ENCODE measurements at regions not wholly inside any gene's neighbourhood (a gene's known extent, or its start where the extent isn't known, plus 50 kb on each side); places are given as distances from the start of the nearest gene placed in this dataset.
"Not testable (repeated sequence)": the region's sequence is repeated elsewhere in the genome, so short reads cannot be mapped to it uniquely, and the experiment has no call there.

GRCh38 chr18:1047406-1047805 lies 142.7 kb downstream of the ADCYAP1 start:
- DNase-seq: no peak

- DNase-seq: no peak
Measured at GRCh38 chr18:1048032-1048431, 143.4 kb downstream of the ADCYAP1 start.

DNA sequence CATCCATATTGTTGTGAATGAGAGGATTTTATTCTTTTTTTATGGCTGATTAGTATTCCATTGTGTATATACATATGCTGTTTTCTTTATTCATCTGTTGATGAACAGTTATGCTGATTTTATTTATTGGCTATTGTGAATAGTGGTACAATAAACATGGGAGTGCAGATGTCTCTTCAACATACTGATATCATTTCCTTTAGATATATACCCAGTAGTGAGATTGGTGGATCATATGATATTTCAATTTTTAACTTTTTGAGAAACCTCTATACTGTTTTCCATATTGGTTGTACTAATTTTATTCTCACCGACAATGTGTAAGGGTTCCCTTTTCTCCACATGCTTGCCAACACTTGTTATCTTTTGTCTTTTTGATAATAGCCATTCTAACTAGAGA lies 144.5 kb downstream of the ADCYAP1 start:
- DNase-seq: no peak

DNA sequence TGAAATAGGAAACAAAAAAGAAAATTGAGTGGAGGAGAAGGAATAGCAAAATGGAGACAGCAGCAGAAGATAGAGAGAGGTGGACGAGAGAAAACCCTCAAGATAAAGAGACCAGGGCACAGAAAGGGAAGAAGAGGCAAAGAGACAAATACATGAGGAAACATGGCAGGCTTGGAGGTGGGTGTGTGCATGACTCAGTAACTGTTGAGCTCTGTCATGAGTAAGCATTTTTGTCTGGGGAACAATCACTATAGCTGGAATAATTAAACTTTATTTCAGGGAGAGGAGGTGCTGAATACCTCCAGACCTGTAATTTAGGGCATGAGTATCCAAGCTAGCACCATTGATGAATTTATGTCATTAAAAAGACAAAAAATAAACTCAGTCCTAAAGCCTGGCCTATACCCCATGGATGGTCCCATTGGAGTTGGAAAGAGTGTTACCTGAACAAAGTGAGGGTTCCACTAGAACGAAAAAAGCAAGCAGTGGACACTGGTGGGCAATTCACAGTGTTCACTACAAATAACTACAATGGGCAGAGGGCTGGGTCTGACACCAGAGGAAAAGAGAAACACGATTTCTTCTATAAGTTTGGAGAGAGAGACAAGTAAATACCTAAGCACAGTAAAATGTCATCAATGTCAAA lies 145.5 kb downstream of the ADCYAP1 start:
- DNase-seq: no peak

- no peak for DNase-seq
Measured at GRCh38 chr18:1052301-1052700, 147.6 kb downstream of the ADCYAP1 start.

GRCh38 chr18:1053331-1054315 lies 149.0 kb downstream of the ADCYAP1 start:
- DNase-seq: no peak

GRCh38 chr18:1056404-1056803 lies 151.7 kb downstream of the ADCYAP1 start:
- DNase-seq: no peak

- DNase-seq: no peak
Measured at GRCh38 chr18:1057367-1057766, 152.7 kb downstream of the ADCYAP1 start.

DNA sequence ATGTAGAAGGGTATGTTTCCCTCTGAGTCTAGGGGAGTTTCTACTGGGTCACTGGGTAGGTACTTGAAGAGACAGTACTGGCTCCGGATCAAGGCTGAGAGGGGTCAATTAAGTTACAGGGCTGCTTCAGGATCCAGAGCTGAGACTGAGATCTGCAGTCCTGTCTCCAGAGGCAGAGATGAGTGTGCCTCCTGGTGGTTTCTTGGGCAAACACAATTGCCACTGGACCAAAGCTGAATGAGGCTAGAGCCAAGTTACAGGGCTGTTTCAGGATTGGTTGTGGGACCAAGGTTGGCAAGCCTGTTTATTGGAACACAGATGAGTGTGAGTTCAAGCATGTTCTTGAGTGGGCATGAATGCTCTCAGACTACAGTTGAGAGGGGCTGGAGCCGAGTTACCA lies 157.9 kb downstream of the ADCYAP1 start:
- DNase-seq: no peak

- no peak for DNase-seq
Measured at GRCh38 chr18:1075322-1075721, 170.7 kb downstream of the ADCYAP1 start.

DNA sequence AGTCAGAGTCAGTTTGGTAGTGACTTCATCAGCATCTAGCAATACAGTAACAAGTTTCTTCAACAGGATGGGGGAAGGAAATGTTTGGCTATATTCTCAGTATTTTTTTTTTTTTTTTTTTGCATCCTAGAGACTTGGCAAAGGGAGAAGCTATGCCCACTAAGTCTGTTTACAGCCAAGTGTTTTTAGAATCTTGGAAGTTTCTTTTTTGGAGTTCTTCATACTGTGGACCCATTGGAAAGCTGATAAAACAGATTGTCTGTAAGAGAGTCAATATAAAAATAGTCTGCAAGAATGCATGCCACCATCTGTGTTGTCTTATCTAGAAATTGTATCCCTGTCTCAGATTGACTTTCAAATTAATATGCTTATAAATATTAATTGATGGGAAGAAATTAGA lies 171.2 kb downstream of the ADCYAP1 start:
- DNase-seq: no peak

DNA sequence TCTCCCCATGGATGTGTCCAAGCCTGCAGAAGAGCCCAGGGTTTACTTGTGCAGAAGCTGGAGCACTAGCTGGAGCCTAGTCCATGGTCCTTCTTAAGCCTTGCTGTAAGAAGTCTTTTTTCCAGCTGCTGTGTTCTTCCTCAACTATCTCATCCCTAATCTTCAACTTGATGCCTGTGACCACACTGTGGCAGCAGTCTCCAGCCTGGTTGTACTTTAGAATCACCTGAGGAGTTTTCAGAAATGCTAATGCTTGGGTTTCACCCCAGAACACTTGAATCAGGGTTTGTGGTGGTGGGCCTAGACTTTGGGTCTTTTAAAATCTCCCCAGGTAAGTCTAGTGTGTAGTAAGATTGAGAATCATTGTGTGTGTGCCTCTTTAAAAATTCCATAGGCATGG lies 173.6 kb downstream of the ADCYAP1 start:
- no peak for DNase-seq

GRCh38 chr18:1083675-1084074 lies 179.0 kb downstream of the ADCYAP1 start:
- DNase-seq: not testable (repeated sequence)

DNA sequence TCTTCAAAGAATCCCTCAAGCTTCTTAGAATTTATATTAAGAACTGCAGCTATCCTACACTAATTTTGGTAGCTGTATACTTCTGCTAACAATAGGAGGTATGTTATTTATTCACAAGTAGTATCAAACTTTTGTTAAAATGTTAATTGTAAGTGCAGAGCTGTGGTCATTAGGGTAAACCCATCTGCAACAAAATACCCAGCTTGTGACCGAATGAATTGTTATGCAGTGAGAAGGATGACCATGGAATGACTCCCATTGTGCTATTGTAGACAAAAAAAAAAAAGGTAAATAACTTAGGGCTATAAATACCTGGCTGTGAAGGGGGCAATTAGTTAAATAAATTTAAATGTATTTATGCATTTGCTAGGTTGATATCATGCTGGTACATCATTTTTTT lies 186.1 kb downstream of the ADCYAP1 start:
- DNase-seq: no peak

DNA sequence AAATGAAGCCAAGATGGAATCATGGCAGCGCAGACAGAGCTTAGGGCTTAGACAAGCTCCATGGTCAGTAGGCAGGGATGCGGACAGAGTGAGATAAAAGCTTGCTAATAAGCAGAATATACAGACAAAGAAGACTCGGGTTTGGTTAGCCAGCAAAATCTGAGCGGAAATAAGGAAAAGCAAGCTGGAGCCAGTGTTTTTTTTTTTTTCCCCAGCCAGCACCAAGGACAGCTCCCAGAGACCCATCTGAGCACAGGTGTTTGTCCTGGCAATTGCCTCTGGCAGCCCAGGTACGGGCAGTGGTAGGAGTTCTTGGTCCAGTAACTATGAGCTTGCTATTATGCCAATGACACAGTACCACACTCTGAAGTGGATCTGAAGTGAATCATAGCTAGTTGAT lies 187.6 kb downstream of the ADCYAP1 start:
- no peak for DNase-seq

DNA sequence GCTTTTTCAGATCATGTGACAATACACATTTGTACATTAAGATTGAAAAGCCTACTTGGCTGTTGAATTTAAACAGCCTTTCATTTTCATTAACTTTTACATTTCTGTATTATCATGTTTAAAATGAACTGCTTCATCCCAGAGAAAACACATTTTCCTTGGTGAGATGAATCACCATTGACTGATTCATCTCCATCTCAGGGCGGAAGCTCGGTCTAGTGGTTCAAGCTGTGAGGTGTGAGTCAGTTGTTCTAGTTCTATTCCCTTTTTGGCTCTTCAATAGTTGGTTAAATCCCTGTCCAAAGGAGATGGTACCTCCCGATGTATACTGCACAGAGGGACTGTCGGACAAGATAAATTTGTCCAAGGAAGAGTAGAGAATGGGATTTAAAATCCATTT lies 189.7 kb downstream of the ADCYAP1 start:
- DNase-seq: no peak

DNA sequence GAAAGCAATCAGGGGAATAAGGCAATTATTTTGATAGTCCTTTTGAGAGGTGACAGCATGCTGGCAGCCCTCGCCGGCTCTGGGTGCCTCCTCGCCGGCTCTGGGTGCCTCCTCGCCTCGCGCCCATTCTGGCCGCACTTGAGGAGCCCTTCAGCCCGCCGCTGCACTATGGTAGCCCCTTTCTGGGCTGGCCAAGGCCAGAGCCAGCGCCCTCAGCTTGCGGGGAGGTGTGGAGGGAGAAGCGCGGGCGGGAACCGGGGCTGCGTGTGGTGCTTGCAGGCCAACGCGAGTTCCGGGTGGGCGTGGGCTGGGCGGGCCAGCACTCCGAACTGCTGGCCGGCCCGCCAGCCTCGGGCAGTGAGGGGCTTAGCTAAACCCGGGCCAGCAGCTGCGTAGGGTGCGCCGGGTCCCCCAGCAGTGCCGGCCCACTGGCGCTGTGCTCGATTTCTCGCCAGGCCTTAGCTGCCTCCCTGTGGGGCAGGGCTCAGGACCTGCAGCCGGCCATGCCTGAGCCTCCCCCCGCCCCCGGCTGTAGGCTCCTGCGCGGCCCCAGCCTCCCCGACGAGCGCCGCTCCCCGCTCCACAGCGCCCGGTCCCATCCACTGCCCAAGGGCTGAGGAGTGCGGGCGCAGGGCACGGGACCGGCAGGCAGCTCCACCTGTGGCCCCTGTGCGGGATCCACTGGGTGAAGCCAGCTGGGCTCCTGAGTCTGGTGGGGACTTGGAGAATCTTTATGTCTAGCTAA lies 193.5 kb downstream of the ADCYAP1 start:
- DNase-seq: not testable (repeated sequence)

DNA sequence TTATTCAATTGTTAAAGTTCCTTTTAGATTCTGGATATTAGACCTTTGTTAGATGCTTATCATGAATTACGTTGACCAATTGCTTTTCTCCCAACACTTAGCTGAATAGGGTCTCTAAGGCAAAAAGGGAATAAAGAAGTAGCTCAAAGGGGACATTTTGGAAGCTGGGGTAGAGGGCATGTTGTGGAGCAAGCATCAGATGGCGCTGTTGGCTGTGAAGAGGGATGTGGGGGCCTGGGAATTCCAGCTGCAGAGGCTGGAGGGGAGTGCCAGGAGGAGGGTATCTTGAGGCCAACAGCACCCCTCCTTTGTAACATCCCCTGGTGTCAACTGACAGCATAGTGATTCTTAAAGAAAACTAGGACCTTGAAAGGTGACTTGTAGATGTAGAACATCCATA lies 198.2 kb downstream of the ADCYAP1 start:
- no peak for DNase-seq

GRCh38 chr18:1103537-1103936 lies 198.9 kb downstream of the ADCYAP1 start:
- DNase-seq: no peak

DNA sequence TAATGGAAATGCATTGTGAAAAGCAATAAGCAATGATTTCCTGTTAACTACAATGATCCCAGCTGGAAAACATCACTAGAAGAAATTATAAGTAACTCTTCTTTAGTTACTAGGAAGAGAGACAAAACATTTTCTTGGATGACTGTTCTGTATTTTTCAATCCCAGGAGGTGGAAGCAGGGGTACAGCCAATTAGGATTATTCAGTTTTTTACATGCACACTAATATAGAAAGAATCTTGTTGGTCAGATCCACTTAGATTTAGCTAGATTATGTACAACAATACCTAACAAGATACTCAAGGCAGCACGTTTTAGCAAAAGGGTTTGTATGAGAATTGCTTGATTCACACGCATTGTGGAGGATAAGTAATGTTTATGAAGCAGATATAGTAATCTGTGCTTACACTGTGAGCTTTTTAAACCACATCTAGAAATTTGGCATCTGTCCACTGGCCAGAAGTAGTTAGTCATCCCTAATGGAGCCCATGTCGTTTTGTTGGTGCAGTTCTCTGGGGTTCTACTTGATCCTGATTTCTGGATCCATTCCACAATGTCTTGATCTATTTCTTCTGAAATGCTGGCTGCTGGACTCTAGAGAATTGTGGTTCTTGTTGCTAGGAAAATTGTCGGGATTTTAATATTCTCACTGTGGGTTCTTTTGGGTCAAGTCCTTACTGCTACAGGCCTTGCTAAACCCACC lies 199.7 kb downstream of the ADCYAP1 start:
- no peak for DNase-seq

GRCh38 chr18:1124495-1124894 lies 219.8 kb downstream of the ADCYAP1 start:
- DNase-seq: no peak

GRCh38 chr18:1133541-1133940 lies 228.9 kb downstream of the ADCYAP1 start:
- no peak for DNase-seq

DNA sequence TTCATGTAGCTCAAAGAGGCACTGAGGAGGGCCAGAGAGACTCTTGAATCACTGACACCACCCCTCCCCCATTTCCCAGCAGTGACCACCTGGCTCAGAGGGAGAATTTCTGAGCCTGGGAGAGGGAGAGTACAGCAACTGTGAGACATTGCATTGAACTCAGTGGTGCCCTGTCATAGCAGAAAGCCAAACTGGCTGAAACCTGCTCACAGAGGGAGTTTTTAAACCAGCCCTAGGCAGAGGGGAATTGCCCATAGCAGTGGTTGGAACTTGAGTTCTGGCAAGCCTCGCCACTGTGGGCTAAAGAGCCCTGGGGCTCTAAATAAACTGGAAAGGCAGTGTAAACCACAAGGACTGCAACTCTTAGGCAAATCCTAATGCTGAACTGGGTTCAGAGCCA lies 243.1 kb downstream of the ADCYAP1 start:
- DNase-seq: peak in 1 of 2 experiments; percentile 2
